ENCODE measurements at regions not wholly inside any gene's neighbourhood (a gene's known extent, or its start where the extent isn't known, plus 50 kb on each side); places are given as distances from the start of the nearest gene placed in this dataset.

- TF ChIP-seq POLR2AphosphoS5 (IDR thresholded peaks at IDR 0.05; ENCODE audit: borderline replicate concordance, low read depth, low read length) (no peak), EZH2 (IDR thresholded peaks at IDR 0.05) (no peak), FOXP2 (optimal IDR thresholded peaks at IDR 0.05; ENCODE audit: control extremely low read depth, extremely low read length, insufficient read depth) (no peak)
These were observed 265.9 kb upstream of the PRICKLE1 start for GRCh38 chr12:42855362-42855950.

All from SK-N-MC (cell line).